Keratinocyte (primary cell): ENCODE measurements at regions not wholly inside any gene's neighbourhood (a gene's known extent, or its start where the extent isn't known, plus 50 kb on each side); places are given as distances from the start of the nearest gene placed in this dataset.

Experiments
- CTCF ChIP-seq, 3 experiments: IDR thresholded peaks in 1 of 3; conservative IDR thresholded peaks in 1 of 3; optimal IDR thresholded peaks in 1 of 3; 2 replicates in 2 of 3; 3 replicates in 1 of 3; pipeline versions ENCODE3 to v1.5.1; 2011; ENCODE audit warnings: low read length in 3 of 3, mild to moderate bottlenecking in 3 of 3, moderate library complexity in 2 of 3, control low read depth in 1 of 3, inconsistent platforms in 1 of 3; ENCODE audit not compliant: insufficient read depth in 2 of 3; ENCODE audit errors: extremely low read depth in 1 of 3
- EZH2 ChIP-seq: IDR thresholded peaks from one replicate; pipeline ENCODE4 v1.6.1; 2012; ENCODE audit warnings: inconsistent platforms, mild to moderate bottlenecking, low read length, moderate library complexity

- no peak for TF ChIP-seq CTCF (optimal IDR thresholded peaks at IDR 0.05 in 1 of 3, IDR thresholded peaks at IDR 0.05 in 1 of 3, conservative IDR thresholded peaks at IDR 0.05 in 1 of 3; ENCODE audit: extremely low read depth in 1 of 3, insufficient read depth in 2 of 3, low read length in 3 of 3)
- TF ChIP-seq EZH2: no peak
These were observed 1170.7 kb upstream of the SLC39A10 start for GRCh38 chr2:194486326-194486725.
